Stimulated activated CD8-positive, alpha-beta memory T cell treated with anti-CD3 and anti-CD28 coated beads, Interleukin-7, amount 100 ng/mL, for 4 hours (primary cell): ENCODE measurements at regions not wholly inside any gene's neighbourhood (a gene's known extent, or its start where the extent isn't known, plus 50 kb on each side); places are given as distances from the start of the nearest gene placed in this dataset.

Source experiments
- DNase-seq, 2 donors: peaks; one replicate each; pipeline ENCODE4 v3.0.0-alpha.2; 2020; ENCODE audit warnings: low read depth in 2 of 2

DNA sequence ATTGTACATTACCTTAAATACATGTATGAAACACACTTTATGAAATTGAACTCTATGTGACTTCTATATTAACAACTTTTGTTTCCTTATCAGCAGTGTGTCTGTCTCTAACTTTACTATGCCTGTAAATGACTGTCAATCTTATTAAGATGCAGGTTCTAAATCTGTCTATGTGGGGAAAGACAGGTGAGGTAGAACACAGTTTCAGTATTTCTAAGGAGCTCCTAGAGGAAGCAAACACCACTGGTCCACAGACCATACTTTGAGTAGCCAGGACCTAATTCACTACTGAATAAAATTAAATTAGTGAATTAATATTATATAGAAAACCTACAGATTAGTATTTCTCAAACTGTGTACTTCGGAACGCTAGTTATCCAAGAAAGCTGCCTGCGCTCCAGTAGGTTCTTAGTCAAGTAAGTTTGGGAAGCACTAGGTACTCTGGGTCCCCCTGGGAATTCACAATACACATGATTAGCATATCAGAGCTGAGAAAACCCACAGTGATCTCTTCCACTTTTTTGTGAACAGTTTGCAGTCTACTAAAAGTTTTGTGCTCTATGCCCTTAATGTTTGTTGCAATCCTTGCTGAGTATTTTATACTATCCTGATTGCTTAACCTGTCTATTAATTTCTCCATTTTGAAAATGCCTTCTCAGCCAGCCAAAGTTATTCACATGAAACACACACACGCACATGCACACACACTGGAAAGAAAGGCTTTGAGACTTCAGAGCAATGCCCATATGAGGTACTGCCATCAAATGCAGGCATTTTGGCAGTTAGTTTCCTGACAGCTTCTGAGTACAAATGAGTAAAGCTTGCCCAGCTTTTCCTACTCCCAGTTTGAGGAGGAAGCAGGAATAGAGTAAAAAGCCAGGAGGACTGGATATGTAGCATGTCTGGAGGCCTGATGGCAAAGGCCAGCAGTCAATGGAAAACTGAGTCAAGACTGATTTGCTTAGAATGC, 133.6 kb upstream of the CPEB2 start:
- no peak for DNase-seq

DNA sequence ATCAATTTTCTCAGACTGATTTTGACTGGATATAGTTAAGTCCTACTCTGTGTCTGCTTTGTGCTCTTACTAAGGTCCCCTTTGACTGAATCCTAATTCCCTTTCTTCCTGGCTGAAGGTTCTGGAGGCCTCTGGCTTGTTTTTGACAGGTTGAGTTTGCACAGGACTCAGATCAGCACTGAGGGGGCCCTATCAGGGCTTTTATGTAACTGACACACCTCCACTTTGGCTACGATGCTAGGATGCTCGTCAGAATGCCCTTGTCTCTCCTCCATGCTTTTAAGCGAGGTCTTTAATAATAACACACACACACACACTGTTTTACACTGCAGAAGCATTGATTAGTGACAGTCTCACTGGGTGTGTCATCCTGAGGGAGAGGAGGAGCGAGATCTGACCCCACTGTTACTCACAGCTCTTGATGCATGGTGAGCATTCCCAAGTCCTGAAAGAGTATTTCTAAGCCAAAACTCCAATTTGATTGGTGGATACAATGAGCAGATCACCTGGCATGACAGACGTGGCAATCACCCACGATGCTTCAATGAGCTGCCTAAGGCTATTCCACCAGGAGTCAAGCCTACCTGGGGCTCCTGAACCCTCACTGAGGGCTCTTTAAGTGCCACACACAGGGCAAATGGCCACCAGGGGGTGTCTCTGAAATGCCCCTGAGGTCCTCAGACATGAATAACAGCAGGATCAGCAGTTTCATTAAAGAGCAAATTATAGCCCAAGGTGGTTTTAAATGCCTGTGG, 130.4 kb upstream of the CPEB2 start:
- no peak for DNase-seq

- no peak for DNase-seq
These were observed 127.3 kb upstream of the CPEB2 start for GRCh38 chr4:14874990-14875389.

DNA sequence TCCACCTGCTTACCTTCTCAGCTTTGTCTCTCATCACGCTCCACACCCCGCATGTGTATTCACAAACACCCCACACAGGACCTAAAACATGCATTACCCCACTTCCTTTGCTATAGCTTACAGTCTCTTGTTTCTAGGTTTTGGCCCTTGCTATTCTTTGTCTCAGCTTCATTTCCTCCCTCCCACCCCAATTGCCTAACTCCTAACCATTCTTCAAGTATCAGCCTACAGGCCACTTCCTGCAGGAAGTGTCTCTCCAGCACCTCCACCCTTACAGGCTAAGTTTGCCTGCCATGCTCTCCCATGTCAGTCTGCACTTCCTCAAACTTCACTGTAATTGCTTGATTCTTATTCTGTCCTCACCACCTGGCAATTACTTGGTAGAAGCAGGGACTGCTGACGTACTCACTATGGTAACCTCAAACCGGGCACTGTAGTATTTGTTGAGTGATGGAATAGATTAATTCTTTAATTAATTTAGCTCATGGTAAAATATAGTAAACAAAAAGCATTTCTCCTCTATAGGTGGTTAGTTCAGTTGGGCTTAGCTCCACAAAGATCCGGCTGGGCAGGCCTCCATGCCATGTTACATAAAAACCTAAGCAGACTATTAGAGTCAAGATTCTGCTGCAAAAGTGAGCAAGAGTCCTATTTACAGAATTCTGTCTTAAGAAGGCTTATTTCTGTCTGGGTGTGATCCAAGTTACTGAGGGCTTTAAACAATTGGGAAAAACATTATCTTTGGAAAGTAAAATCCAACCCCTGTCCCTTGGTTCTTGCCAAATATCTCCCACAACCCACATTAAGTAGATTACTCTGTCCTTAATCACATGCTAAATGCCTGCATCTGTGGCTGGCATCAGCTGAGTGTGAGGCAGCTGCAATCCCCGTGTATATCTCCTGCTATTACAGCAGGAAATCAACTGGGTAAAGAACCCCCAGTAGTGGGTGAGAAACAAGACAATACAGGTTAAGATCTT, 124.7 kb upstream of the CPEB2 start:
- no peak for DNase-seq

GRCh38 chr4:14878681-14879080, 123.6 kb upstream of the CPEB2 start:
- no peak for DNase-seq

- no peak for DNase-seq
These were observed 122.6 kb upstream of the CPEB2 start for GRCh38 chr4:14879683-14880082.

DNA sequence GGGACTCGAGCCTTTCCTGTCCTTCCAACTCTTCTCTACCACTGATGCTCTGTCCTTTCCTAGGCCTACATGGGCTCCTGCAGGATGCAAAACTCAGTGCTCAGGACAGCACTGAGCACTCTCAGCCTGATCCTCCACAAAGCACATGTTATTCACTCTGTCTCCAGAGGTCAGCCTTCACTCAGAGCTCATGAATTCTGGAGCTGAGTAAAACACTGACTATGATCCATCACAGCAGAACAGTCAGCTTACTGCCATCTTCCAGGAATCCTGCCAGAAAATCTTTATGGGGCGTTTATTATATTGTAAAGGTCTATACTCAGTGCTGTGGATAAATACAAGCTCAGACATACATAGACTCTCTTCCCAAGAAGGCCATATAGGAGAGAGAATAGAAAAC, 121.5 kb upstream of the CPEB2 start:
- DNase-seq: no peak

GRCh38 chr4:14883166-14883565, 119.1 kb upstream of the CPEB2 start:
- DNase-seq: no peak

DNA sequence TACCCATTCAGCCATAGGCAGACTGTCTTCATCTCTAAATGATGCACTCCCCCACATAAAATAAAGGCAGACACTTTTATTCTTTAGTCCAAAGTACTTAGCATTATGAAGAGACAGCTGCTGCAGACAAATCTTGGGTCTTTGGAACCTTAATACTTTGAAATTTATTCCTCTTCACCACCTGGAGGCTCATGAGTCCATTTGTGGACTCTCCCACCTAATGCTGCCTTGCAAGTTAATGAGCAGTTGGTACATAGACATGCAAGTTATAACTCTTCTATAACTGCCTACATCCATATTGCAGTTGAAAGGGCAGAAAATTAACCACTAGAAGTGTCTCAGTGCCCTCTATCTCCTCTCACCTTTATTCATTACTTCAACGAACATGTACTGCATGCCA, 118.6 kb upstream of the CPEB2 start:
- no peak for DNase-seq

- no peak for DNase-seq
These were observed 114.3 kb upstream of the CPEB2 start for GRCh38 chr4:14887842-14888433.

DNA sequence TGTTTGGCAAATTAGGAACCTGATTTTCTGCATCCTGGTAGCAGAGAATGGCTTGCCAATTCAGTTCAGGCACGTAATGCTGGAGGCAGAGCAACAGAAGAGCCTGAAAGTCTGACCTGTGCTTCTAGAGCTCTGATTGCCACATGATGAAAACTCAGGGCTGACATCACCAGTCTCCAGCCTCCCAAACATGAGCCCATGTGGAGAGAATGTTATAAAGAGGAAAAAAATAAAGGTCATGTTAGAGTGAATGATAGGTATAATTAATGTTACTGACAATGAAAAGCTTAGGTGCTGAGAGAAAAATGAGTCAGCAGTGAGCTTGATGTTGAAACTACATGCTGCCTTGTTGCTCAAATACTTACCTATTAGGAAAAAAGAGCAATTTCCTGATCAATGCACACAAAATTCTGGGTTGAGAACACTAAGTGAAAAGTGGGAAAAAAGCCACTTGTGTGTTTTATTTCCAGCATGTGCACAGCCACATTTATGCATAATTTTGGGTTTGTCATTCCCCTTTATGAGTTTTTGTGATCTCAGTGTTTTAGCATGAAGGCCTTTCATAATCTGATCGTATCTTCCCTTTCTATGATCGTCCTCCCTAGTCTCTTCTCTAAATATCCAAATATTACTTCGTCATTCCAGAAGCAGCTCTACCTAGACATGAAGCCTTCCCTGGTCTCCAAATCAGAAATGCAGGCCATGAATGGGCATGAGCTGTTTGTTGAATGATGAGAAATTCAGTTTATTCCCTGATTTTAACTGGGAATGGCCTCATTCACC, 113.3 kb upstream of the CPEB2 start:
- DNase-seq: no peak

DNA sequence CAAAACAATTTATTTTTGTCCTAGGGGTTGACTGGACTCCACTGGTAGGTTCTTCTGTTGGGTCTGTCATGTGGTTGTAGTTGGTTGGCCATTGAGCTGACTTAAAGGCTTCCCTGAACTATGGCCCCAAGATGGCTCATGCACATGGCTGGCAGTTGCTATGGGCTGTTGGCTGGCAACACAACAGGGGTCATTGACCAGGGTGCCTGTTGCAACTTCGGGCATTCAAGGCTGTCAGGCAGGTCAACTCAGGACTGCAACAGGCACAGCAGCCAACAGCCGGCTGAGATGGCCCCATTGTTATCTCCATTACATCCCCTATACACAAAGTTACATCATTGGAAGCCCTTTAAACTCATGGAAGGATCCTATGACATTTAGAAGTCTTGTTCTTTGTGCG, 109.7 kb upstream of the CPEB2 start:
- DNase-seq: no peak

DNA sequence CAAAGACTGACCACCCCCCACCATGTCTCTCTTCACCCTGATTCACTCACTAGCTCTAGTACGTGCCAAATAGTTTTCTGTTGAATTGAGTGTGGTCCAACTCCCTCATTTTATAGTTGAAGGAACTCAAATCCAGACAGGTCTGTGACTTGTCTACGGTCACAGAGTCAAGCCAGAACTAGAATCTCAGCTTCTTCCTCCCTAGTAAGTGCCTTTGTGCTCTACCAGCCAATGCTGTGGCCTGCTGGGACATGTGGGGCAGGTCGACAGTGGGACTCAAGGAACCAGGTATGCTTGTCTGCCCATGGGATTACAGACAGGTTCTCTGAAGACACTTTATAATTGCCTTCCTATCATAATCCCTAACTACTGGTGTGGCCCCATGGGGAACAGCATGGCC, 108.6 kb upstream of the CPEB2 start:
- DNase-seq: no peak

DNA sequence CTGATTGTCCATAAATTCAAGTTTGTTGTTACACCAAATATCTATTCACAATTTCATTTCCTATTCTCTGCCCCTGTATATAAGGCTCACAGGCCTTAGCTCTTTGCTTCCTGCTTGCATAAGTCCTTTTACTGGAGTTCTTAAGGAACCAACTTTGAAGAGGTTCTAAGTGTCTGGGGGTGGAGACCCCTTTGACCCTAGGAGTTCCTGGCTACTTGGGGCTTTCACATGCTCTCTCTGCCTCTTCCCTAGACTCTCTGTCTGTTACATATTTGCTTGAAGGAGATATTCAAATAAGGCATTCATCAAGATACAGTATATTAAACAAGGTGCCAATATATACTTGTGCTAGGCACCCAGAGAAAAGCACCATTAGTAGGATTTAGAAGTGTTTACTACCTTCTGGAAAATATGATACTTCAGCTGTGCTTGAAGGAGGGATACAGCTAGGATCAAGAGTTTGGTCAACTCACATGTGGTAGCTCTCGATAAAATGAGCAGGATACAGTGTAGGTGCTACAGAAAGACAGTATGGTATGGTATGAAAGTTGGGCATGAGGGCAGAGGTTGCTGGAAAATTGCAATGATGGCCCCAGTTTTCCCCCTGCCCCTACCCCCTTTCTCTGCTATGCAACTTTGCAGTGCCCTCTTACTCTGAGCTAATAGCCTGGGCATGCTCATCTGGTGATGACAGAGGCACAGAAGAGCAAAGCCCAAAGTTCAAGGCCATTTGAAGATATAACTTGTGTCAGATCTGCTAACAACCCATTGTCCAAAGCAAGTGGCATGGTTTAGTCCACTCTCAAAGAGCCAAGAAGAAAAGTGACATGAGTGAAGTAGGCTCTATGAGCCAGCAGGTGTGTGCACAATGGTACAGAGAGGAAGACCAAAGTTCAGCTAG, 107.6 kb upstream of the CPEB2 start:
- no peak for DNase-seq

- no peak for DNase-seq
These were observed 105.6 kb upstream of the CPEB2 start for GRCh38 chr4:14896656-14897175.

DNA sequence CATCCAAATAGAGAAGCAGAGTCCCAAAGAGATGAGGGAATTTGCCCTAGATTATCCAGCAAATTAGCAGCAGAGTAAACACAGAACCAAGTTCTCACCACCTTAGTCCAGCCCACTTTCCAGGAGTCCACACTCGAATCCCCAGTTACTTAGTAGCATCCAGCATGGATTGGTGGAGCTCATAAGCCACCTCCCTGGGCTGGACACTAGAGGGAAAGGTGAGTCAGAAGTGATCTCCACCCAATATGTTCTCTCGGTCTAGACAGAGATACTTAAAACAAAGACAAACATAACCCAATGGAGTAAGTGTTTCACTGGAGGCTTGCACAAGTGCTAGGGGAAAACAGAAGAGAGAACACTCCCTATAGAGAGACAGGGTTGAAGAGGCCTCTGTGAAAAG, 105.1 kb upstream of the CPEB2 start:
- DNase-seq: no peak

- DNase-seq: no peak
These were observed 103.3 kb upstream of the CPEB2 start for GRCh38 chr4:14898989-14899388.

DNA sequence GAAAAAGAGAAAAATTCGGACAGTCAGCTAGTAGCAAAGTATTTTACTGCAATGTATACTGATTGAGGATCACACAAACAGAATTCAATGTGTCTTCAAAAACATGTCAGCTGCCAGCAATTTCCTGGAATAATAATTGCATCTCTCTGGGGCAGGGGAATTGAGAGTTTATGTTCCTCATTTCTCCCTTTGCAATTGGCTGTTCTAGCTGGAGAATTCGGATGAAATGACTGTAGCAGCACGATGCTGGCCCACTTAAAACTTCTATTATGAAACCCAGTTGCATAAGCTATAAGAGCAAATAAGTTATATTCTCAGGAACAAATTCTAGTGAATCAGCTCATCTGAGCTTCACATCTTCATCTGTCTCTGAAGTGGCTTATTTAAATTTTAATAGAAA, 99.9 kb upstream of the CPEB2 start:
- DNase-seq: no peak

DNA sequence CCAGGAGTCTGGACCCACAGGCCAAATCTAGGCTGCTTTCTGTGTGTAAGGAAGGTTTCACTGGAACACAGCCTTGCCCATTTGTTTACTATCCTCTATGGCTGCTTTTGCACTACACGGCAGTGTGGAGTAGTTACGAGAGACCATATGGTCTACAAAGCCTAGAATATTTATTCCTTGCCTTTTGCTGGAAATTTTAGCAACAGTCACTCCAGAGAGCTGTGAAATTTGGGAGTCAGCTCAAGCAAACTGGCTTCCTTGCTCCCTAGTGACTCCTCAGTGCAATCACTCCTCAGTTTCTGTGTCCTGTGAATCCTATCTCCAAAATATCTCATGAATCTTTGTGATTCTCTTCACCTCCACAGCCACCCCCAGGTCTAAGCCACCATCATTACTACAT, 99.0 kb upstream of the CPEB2 start:
- no peak for DNase-seq
